IMR-90 (cell line): ENCODE measurements at regions not wholly inside any gene's neighbourhood (a gene's known extent, or its start where the extent isn't known, plus 50 kb on each side); places are given as distances from the start of the nearest gene placed in this dataset.

Source experiments
- CEBPB ChIP-seq: IDR thresholded peaks from 2 replicates; pipeline ENCODE4 v1.6.1; 2012; ENCODE audit warnings: low read depth, low read length, improper control_type of control experiment
- CHD1 ChIP-seq: IDR thresholded peaks from 2 replicates; pipeline ENCODE4 v1.6.1; 2012; ENCODE audit warnings: low read depth, low read length, improper control_type of control experiment
- CTCF ChIP-seq: conservative IDR thresholded peaks from 2 replicates; pipeline ENCODE4 v1.5.1; 2012; ENCODE audit warnings: mild to moderate bottlenecking, low read depth, low read length, improper control_type of control experiment
- MAFK ChIP-seq: IDR thresholded peaks from 2 replicates; pipeline ENCODE4 v1.6.1; 2012; ENCODE audit warnings: low read depth, low read length, improper control_type of control experiment
- NFE2L2 ChIP-seq: fragments of 150-350 bp; IDR thresholded peaks from 2 replicates; pipeline ENCODE4 v1.6.1; 2016; ENCODE audit warnings: low read depth, mild to moderate bottlenecking, low read length
- POLR2A ChIP-seq: IDR thresholded peaks from 2 replicates; pipeline ENCODE4 v1.6.1; 2012; ENCODE audit warnings: mild to moderate bottlenecking, low read depth, low read length
- RAD21 ChIP-seq: IDR thresholded peaks from 2 replicates; pipeline ENCODE4 v1.6.1; 2012; ENCODE audit warnings: low read length, improper control_type of control experiment
- RCOR1 ChIP-seq: IDR thresholded peaks from 2 replicates; pipeline ENCODE4 v1.6.1; 2012; ENCODE audit warnings: mild to moderate bottlenecking, low read length, improper control_type of control experiment; ENCODE audit not compliant: insufficient replicate concordance
- TF ChIP-seq, protein P1 (sequence below): fragments of 150-350 bp; IDR thresholded peaks from 2 replicates; pipeline ENCODE4 v1.6.1; 2017; ENCODE audit warnings: mild to moderate bottlenecking, antibody characterized with exemption, low read length, low read depth

GRCh38 chr3:95254758-95255157, 1191.9 kb downstream of the NSUN3 start:
- TF ChIP-seq CTCF (no peak), MAFK (no peak), POLR2A (no peak), CHD1 (no peak), NFE2L2 (no peak), CEBPB (no peak), RCOR1 (no peak), RAD21 (no peak)
- TF ChIP-seq, protein P1, sequence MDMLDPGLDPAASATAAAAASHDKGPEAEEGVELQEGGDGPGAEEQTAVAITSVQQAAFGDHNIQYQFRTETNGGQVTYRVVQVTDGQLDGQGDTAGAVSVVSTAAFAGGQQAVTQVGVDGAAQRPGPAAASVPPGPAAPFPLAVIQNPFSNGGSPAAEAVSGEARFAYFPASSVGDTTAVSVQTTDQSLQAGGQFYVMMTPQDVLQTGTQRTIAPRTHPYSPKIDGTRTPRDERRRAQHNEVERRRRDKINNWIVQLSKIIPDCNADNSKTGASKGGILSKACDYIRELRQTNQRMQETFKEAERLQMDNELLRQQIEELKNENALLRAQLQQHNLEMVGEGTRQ, result no peak
